K562 (cell line): ENCODE measurements at regions not wholly inside any gene's neighbourhood (a gene's known extent, or its start where the extent isn't known, plus 50 kb on each side); places are given as distances from the start of the nearest gene placed in this dataset.
A peak's percentile ranks its signal among the peaks of the same experiment; 100 is the strongest.
"Not testable (repeated sequence)": the region's sequence is repeated elsewhere in the genome, so short reads cannot be mapped to it uniquely, and the experiment has no call there.

Experiments used
- ATAC-seq: fragments of 200-7000 bp; cut with Tn5 transposase; 3 replicates; pipeline ENCODE4 v1.9.1; 2020; ENCODE audit warnings: moderate library complexity
- BruUV-seq: library from RNA; stranded (reverse); fragments of 400-500 nt; replicated peaks from 2 replicates; lab custom pipeline; 2021; lab: Mats Ljungman, UMichigan
- CTCF ChIA-PET: fragments of 300-600 bp; formaldehyde crosslinking; extraction: SDS; loops from one replicate; lab custom pipeline; 2021; ENCODE audit warnings: low intra/inter-chr PET ratio; lab: Yijun Ruan, JAX
- POLR2A ChIA-PET: fragments of 300-600, 350-650 bp; sonication (Branson Sonifier 250); formaldehyde crosslinking; extraction: SDS; loops from one replicate; lab custom pipeline; 2021; ENCODE audit warnings: antibody characterized with exemption, inconsistent platforms; lab: Yijun Ruan, JAX
- DNase-seq, 4 experiments: peaks; one replicate each; pipeline versions ENCODE4 v3.0.0 to v3.0.0-alpha.2; 2011 to 2018; ENCODE audit warnings: low spot score in 3 of 4, mixed read lengths in 3 of 4; ENCODE audit errors: extremely low read depth in 1 of 4
- FAIRE-seq: peaks from 2 replicates; lab custom pipeline; 2011; peaks lifted over from hg19 to GRCh38; lab: Jason Lieb, UNC
- H2AFZ ChIP-seq: 2 replicates; pipeline ENCODE4 v1.6.0; 2011; ENCODE audit warnings: low read depth, low read length, control low read depth, inconsistent platforms
- H3K27ac ChIP-seq: fragments of 200-600 bp; 3 replicates; pipeline ENCODE4 v1.8.0; 2011; ENCODE audit warnings: low read depth, mild to moderate bottlenecking, control low read depth, inconsistent platforms, low read length, moderate library complexity, mixed read lengths; ENCODE audit errors: extremely low read depth
- H3K27me3 ChIP-seq, 2 experiments: fragments of 300-600 bp in 1 of 2; 2 replicates in 1 of 2; 3 replicates in 1 of 2; pipeline versions ENCODE4 v1.6.0 to v1.8.0; 2011; ENCODE audit warnings: inconsistent platforms in 2 of 2, low read length in 2 of 2, mild to moderate bottlenecking in 1 of 2, mixed read lengths in 1 of 2, moderate library complexity in 1 of 2; ENCODE audit not compliant: control insufficient read depth in 2 of 2, insufficient read depth in 2 of 2
- H3K36me3 ChIP-seq: fragments of 300-600 bp; 3 replicates; pipeline ENCODE4 v1.8.0; 2011; ENCODE audit warnings: mild to moderate bottlenecking, low read length, inconsistent platforms; ENCODE audit not compliant: control insufficient read depth, insufficient read depth
- H3K4me1 ChIP-seq, 2 experiments: fragments of 200-600 bp in 1 of 2; replicated peaks in 1 of 2; 2 replicates in 1 of 2; 3 replicates in 1 of 2; pipeline versions ENCODE4 v1.5.1 to v1.8.0; 2011; ENCODE audit warnings: inconsistent platforms in 2 of 2, low read length in 2 of 2, mild to moderate bottlenecking in 1 of 2, mixed read lengths in 1 of 2, moderate library complexity in 1 of 2; ENCODE audit not compliant: control insufficient read depth in 2 of 2, insufficient read depth in 2 of 2
- H3K4me2 ChIP-seq: 2 replicates; pipeline ENCODE4 v1.6.1; 2011; ENCODE audit warnings: low read length, control low read depth, inconsistent platforms, mixed read lengths; ENCODE audit not compliant: insufficient read depth
- H3K4me3 ChIP-seq: fragments of 200-600 bp; sonication (generic), shearing (Covaris generic); 2 replicates; pipeline ENCODE4 v1.5.1; 2016; ENCODE audit warnings: control low read depth, inconsistent platforms
- H3K79me2 ChIP-seq: fragments of 200-600 bp; 3 replicates; pipeline ENCODE4 v1.8.0; 2011; ENCODE audit warnings: low read length, inconsistent platforms; ENCODE audit not compliant: control insufficient read depth, insufficient read depth
- H3K9ac ChIP-seq, 2 experiments: 2 replicates each; pipeline versions ENCODE4 v1.6.0 to v1.6.1; 2011; ENCODE audit warnings: low read depth in 2 of 2, low read length in 2 of 2, control low read depth in 1 of 2, inconsistent platforms in 1 of 2, mild to moderate bottlenecking in 1 of 2, mixed read lengths in 1 of 2; ENCODE audit not compliant: insufficient read depth in 1 of 2
- H3K9me1 ChIP-seq: one replicate; pipeline ENCODE4 v1.6.0; 2011; ENCODE audit warnings: inconsistent platforms, mild to moderate bottlenecking, low read length, moderate library complexity; ENCODE audit not compliant: control insufficient read depth, insufficient read depth
- H3K9me3 ChIP-seq: replicated peaks from 2 replicates; pipeline ENCODE4 v1.5.1; 2011; ENCODE audit warnings: low read depth, low read length, inconsistent platforms; ENCODE audit not compliant: control insufficient read depth, insufficient read depth
- H4K20me1 ChIP-seq: replicated peaks from 2 replicates; pipeline ENCODE4 v1.6.1; 2011; ENCODE audit warnings: low read length, inconsistent platforms, mixed read lengths; ENCODE audit not compliant: control insufficient read depth, insufficient read depth
- FOXA1 ChIP-seq: fragments of 450-650 bp; IDR thresholded peaks from 2 replicates; pipeline ENCODE4 v1.6.1; 2016; ENCODE audit warnings: mild to moderate bottlenecking, borderline replicate concordance
- FOXA3 ChIP-seq, 2 experiments: fragments of 450-650 bp in 1 of 2; sonication (generic) in 1 of 2; formaldehyde crosslinking; IDR thresholded peaks in 1 of 2; conservative IDR thresholded peaks in 1 of 2; 2 replicates each; pipeline versions ENCODE4 v1.4.0 to v1.8.0; 2020 to 2022; ENCODE audit warnings: mild to moderate bottlenecking in 2 of 2, missing genetic modification reagents in 1 of 2
- FOXJ2 ChIP-seq: fragments of 200-800 bp; sonication (Bioruptor generic); IDR thresholded peaks from 2 replicates; pipeline ENCODE4 v1.6.1; 2016; ENCODE audit warnings: missing genetic modification characterization, missing compliant biosample characterization
- FOXK2 ChIP-seq, 2 experiments: fragments of 450-650 bp; IDR thresholded peaks in 1 of 2; conservative IDR thresholded peaks in 1 of 2; 2 replicates each; pipeline ENCODE4 v1.6.1; 2016; ENCODE audit warnings: low read depth in 2 of 2, mild to moderate bottlenecking in 1 of 2
- MAFG ChIP-seq: fragments of 450-650 bp; conservative IDR thresholded peaks from 2 replicates; pipeline ENCODE4 v1.6.1; 2016; ENCODE audit warnings: missing genetic modification characterization, missing compliant biosample characterization
- NFE2 ChIP-seq: IDR thresholded peaks from 2 replicates; pipeline ENCODE4 v1.6.1; 2014; ENCODE audit warnings: antibody characterized with exemption, low read depth
- WGBS: fragments of 100-300 bp; shearing (Covaris generic); methylation state at CpG from one replicate; pipeline ENCODE4 v1.1.6; 2016; ENCODE audit warnings: low coverage, mixed read lengths; ENCODE audit not compliant: insufficient coverage; ENCODE audit errors: missing lambda C conversion rate; 5-methylcytosine and 5-hydroxymethylcytosine counted together
- in situ Hi-C: fragments of 300-500 bp; cut with MboI; formaldehyde crosslinking; loops from 4 replicates; pipeline ENCODE4 v1.15.0; 2018; ENCODE audit warnings: inconsistent platforms, mixed read lengths
- intact Hi-C: fragments of 100-400 bp; cut with micrococcal nuclease; formaldehyde crosslinking; loops from 2 replicates; pipeline ENCODE4 v1.14.2; 2022
- TF ChIP-seq, protein P1 (sequence below), 2 experiments: IDR thresholded peaks in 1 of 2; conservative IDR thresholded peaks in 1 of 2; 2 replicates each; pipeline ENCODE4 v1.6.1; 2016; ENCODE audit warnings: low read depth in 2 of 2, mild to moderate bottlenecking in 1 of 2, missing compliant biosample characterization in 1 of 2, missing genetic modification characterization in 1 of 2, moderate library complexity in 1 of 2

- H4K20me1 ChIP-seq, H3K36me3 ChIP-seq, DNase-seq, H3K9me3 ChIP-seq, H3K4me3 ChIP-seq, H2AFZ ChIP-seq, H3K9me1 ChIP-seq, in situ Hi-C loops, ATAC-seq, FAIRE-seq, POLR2A ChIA-PET, H3K79me2 ChIP-seq, H3K27ac ChIP-seq, H3K27me3 ChIP-seq, intact Hi-C loops, BruUV-seq: not testable (repeated sequence)
- 3% methylated on average over 3 of the region's 3 CpGs for WGBS
- TF ChIP-seq NFE2 (peak; percentile 34; the same call in 1 of the 2 replicates), MAFG (0 out of 2 replicates have a peak, but pooled peaks have one; percentile 27), FOXJ2 (peak; percentile 89), FOXA3 (CRISPR knock-in tag; conservative IDR thresholded peaks at IDR 0.05 in 1 of 2, IDR thresholded peaks at IDR 0.05 in 1 of 2) (peak in 1 of 2 experiments; percentile 84; a peak in 2 of 4 replicates), FOXK2 (conservative IDR thresholded peaks at IDR 0.05 in 1 of 2, IDR thresholded peaks at IDR 0.05 in 1 of 2; ENCODE audit: low read depth in 2 of 2) (0 out of 4 replicates have a peak, but pooled peaks have one; percentile 19 to 49), FOXA1 (peak; percentile 68)
- TF ChIP-seq, protein P1, sequence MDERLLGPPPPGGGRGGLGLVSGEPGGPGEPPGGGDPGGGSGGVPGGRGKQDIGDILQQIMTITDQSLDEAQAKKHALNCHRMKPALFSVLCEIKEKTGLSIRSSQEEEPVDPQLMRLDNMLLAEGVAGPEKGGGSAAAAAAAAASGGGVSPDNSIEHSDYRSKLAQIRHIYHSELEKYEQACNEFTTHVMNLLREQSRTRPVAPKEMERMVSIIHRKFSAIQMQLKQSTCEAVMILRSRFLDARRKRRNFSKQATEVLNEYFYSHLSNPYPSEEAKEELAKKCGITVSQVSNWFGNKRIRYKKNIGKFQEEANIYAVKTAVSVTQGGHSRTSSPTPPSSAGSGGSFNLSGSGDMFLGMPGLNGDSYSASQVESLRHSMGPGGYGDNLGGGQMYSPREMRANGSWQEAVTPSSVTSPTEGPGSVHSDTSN (CRISPR knock-in tag; IDR thresholded peaks at IDR 0.05; ENCODE audit: low read depth) = not testable (repeated sequence)
- TF ChIP-seq, protein P1 (tag; conservative IDR thresholded peaks at IDR 0.05; ENCODE audit: low read depth) = peak; percentile 37; the same call in 1 of the 2 replicates
- TF ChIP-seq, all 486 proteins: peak for 7; not testable (repeated sequence) for 479
- H3K9ac ChIP-seq, H3K4me2 ChIP-seq, CTCF ChIA-PET, H3K4me1 ChIP-seq: not testable (repeated sequence)
Measured at GRCh38 chr4:133264251-133264650, 115.2 kb downstream of the PCDH10 start.
